ENCODE measurements at regions not wholly inside any gene's neighbourhood (a gene's known extent, or its start where the extent isn't known, plus 50 kb on each side); places are given as distances from the start of the nearest gene placed in this dataset.

- no peak for DNase-seq (ENCODE audit: low read depth)
- H3K4me3 ChIP-seq (ENCODE audit: low read length) = no peak overlapping the region
- TF ChIP-seq CTCF (conservative IDR thresholded peaks at IDR 0.05; ENCODE audit: low read depth, low read length) = no peak
Observed at GRCh38 chr10:123608047-123608446, 58.1 kb upstream of the GPR26 start.

- DNase-seq (ENCODE audit: low read depth) = no peak
- TF ChIP-seq CTCF (conservative IDR thresholded peaks at IDR 0.05; ENCODE audit: low read depth, low read length) = no peak
- H3K4me3 ChIP-seq (ENCODE audit: low read length) = no peak overlapping the region
Observed at GRCh38 chr10:123611243-123611642, 54.9 kb upstream of the GPR26 start.

- no peak for DNase-seq (ENCODE audit: low read depth)
- no peak for TF ChIP-seq CTCF (conservative IDR thresholded peaks at IDR 0.05; ENCODE audit: low read depth, low read length)
- H3K4me3 ChIP-seq (ENCODE audit: low read length) = no peak overlapping the region
Observed at GRCh38 chr10:123611876-123612275, 54.3 kb upstream of the GPR26 start.

- no peak for DNase-seq (ENCODE audit: low read depth)
- H3K4me3 ChIP-seq (ENCODE audit: low read length) = no peak overlapping the region
- no peak for TF ChIP-seq CTCF (conservative IDR thresholded peaks at IDR 0.05; ENCODE audit: low read depth, low read length)
Observed at GRCh38 chr10:123613346-123613850, 52.8 kb upstream of the GPR26 start.

GRCh38 chr10:123614888-123615287, 51.3 kb upstream of the GPR26 start:
- DNase-seq (ENCODE audit: low read depth) = no peak
- TF ChIP-seq CTCF (conservative IDR thresholded peaks at IDR 0.05; ENCODE audit: low read depth, low read length) = no peak

More at GRCh38 chr10:123614888-123615287, 51.3 kb upstream of the GPR26 start:
- no peak overlapping the region for H3K4me3 ChIP-seq (ENCODE audit: low read length)
